ENCODE measurements at regions not wholly inside any gene's neighbourhood (a gene's known extent, or its start where the extent isn't known, plus 50 kb on each side); places are given as distances from the start of the nearest gene placed in this dataset.

DNA sequence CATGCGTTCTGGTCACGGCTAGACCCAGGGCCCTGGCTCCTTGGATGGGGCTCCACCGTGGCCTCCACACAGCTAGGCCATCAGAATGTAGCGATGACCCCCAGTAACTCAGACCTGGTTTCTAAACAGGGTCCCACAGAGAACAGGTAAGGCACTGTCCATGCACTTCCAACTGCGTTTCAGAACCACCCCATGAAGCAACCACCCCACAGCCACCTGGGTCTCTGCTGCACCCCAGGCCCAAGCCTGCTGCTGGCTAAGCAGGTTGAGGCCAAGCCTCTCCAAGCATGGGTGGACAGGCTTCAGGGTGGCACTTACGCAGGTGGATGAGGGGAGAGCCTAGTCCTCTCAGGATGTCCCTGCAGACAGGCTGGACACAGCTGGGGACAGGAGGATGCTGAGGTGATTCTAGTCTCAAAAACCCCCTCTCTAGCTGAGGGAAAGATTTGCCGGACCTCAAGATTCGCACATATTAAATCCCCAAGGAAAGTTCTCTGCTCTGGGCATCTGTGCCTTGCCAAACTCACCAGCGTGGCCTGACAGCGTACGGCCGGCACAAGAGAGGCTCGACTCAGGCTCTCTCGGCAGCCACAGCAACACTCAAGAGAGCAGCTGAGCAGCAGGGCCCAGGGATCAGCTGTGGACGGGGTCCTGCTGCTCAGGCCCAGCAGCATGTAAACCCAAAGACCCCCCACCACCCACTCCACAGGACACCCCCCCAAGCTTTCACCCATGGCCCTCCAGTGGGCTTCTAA lies 141.6 kb downstream of the CRYBB2 start:
- no peak overlapping the region for H2BK20ac ChIP-seq (ENCODE audit: low read length)
- H4K20me1 ChIP-seq (replicated peaks in 1 of 2; ENCODE audit: control insufficient read depth in 1 of 2, insufficient read depth in 2 of 2, low read length in 2 of 2) = peaks cover 2 to 15% of the 10 kb centered on the region in 2 experiments
- no peaks in the 10 kb centered on the region; a peak in 1 of 4 replicates for H3K79me2 ChIP-seq (ENCODE audit: control insufficient read depth in 1 of 2, insufficient read depth in 2 of 2, low read length in 2 of 2)
- no peak overlapping the region for H2BK15ac ChIP-seq (ENCODE audit: low read length)
- no peak overlapping the region for H2BK120ac ChIP-seq (replicated peaks; ENCODE audit: low read depth, low read length)
- no peak overlapping the region for H2BK12ac ChIP-seq (ENCODE audit: low read depth, low read length)
- H2AFZ ChIP-seq (ENCODE audit: low read length) = no peak overlapping the region
- H3K23me2 ChIP-seq (ENCODE audit: low read depth, low read length) = no peaks in the 10 kb centered on the region
- no peak overlapping the region for H3K23ac ChIP-seq (ENCODE audit: insufficient read length)
- no peak overlapping the region for H2BK5ac ChIP-seq (ENCODE audit: low read depth, low read length)
- H3K4me1 ChIP-seq (replicated peaks in 1 of 4; ENCODE audit: control insufficient read depth in 3 of 4, insufficient read depth in 4 of 4, low read length in 3 of 4) = no peaks in the 10 kb centered on the region
- ChIA-PET CTCF (ENCODE audit: partially characterized antibody) (interaction anchor here (0.5 to 3.0 kb wide), 6 partner anchors 10 to 283 kb away, joined by 3 to 12 read pairs (median 4); no protein-coding TSS in a partner anchor), POLR2A (ENCODE audit: partially characterized antibody) (interaction anchor here (1.5 kb wide), 1 partner anchor 14 kb away, joined by 3 read pairs; no protein-coding TSS in a partner anchor)
- H4K5ac ChIP-seq (ENCODE audit: insufficient read length, low read depth, low read length) = no peak overlapping the region
- no peak overlapping the region for H4K8ac ChIP-seq (ENCODE audit: extremely low read depth, insufficient read depth, low read length)
- no peak overlapping the region for H4K91ac ChIP-seq (replicated peaks; ENCODE audit: insufficient read length, low read length)
- H3K56ac ChIP-seq (replicated peaks; ENCODE audit: insufficient read length, low read depth, low read length) = no peak overlapping the region
- no peak for DNase-seq (ENCODE audit: low read depth in 1 of 2, low spot score in 2 of 2)
- no peaks in the 10 kb centered on the region for H3K27me3 ChIP-seq (replicated peaks in 1 of 4; ENCODE audit: control insufficient read depth in 3 of 4, extremely low read depth in 1 of 4, insufficient read depth in 3 of 4, low read length in 3 of 4)
- no peak overlapping the region for H3K4ac ChIP-seq (replicated peaks; ENCODE audit: insufficient read length, low read depth, low read length)
- peaks cover 9% of the 10 kb centered on the region for H3K79me1 ChIP-seq (ENCODE audit: low read depth, low read length)
- H3K36me3 ChIP-seq (ENCODE audit: control insufficient read depth in 2 of 4, insufficient read depth in 4 of 4, low read length in 3 of 4) = peaks cover 0 to 6% (median 3%) of the 10 kb centered on the region in 4 experiments; a peak in 3 of 8 replicates
- H3K4me2 ChIP-seq (ENCODE audit: insufficient read depth in 1 of 2, low read depth in 2 of 2, low read length in 2 of 2) = no peak overlapping the region
- H3K9me3 ChIP-seq (ENCODE audit: insufficient read depth in 2 of 2, low read depth in 1 of 2, low read length in 1 of 2) = no peaks in the 10 kb centered on the region
- H3K27ac ChIP-seq (ENCODE audit: low read depth, low read length) = no peak overlapping the region
- no peak overlapping the region for H3K14ac ChIP-seq (ENCODE audit: insufficient read length)
- no peak overlapping the region for H3K4me3 ChIP-seq (ENCODE audit: extremely low read depth in 1 of 4, insufficient read depth in 2 of 4, low read depth in 3 of 4, low read length in 4 of 4)
- H3K18ac ChIP-seq (ENCODE audit: extremely low read depth, low read length) = no peak overlapping the region
- FAIRE-seq = no peak
- no peak overlapping the region for H3K9ac ChIP-seq (replicated peaks in 1 of 4; ENCODE audit: extremely low read depth in 1 of 4, low read depth in 3 of 4, low read length in 3 of 4)
- WGBS, 2 experiments (ENCODE audit: extremely low coverage in 1 of 2, insufficient coverage in 1 of 2, insufficient read length in 1 of 2, insufficient replicate concordance in 2 of 2, low coverage in 1 of 2, low lambda C conversion rate in 2 of 2, missing lambda C conversion rate in 1 of 2) = 88% methylated on average over 15 of the region's 15 CpGs; no CpG with 5 or more reads in 1 of the 2 experiments
- H2AK5ac ChIP-seq (ENCODE audit: low read depth, low read length) = no peak overlapping the region
- no peak for TF ChIP-seq SAP30 (IDR thresholded peaks at IDR 0.05; ENCODE audit: insufficient read depth, insufficient replicate concordance, low read length)
- no peak for TF ChIP-seq SIN3A (conservative IDR thresholded peaks at IDR 0.05 in 1 of 2, IDR thresholded peaks at IDR 0.05 in 1 of 2; ENCODE audit: low read depth in 1 of 2, low read length in 2 of 2)
- no peak for TF ChIP-seq CBX8 (IDR thresholded peaks at IDR 0.05; ENCODE audit: borderline replicate concordance, low read depth, low read length)
- TF ChIP-seq ZNF274 (IDR thresholded peaks at IDR 0.05; ENCODE audit: borderline replicate concordance, extremely low read depth, low read length) = no peak
- TF ChIP-seq POU5F1 (IDR thresholded peaks at IDR 0.05; ENCODE audit: low read depth, low read length) = no peak
- no peak for TF ChIP-seq RXRA (IDR thresholded peaks at IDR 0.05; ENCODE audit: insufficient read depth, low read depth, low read length)
- TF ChIP-seq CREB1 (IDR thresholded peaks at IDR 0.05) = no peak
- TF ChIP-seq SIX5 (IDR thresholded peaks at IDR 0.05; ENCODE audit: low read depth, low read length) = no peak
- no peak for TF ChIP-seq CTBP2 (IDR thresholded peaks at IDR 0.05; ENCODE audit: borderline replicate concordance, insufficient read depth, insufficient read length, low read length)
- no peak for TF ChIP-seq SIRT6 (IDR thresholded peaks at IDR 0.05; ENCODE audit: low read length)
- no peak for TF ChIP-seq RAD21 (IDR thresholded peaks at IDR 0.05 in 1 of 2, conservative IDR thresholded peaks at IDR 0.05 in 1 of 2; ENCODE audit: low read depth in 2 of 2, low read length in 2 of 2)
- TF ChIP-seq JUN (IDR thresholded peaks at IDR 0.05; ENCODE audit: low read depth, low read length) = no peak
- TF ChIP-seq NRF1 (IDR thresholded peaks at IDR 0.05; ENCODE audit: low read depth, low read length) = no peak

Measured in H1 (cell line).